Ishikawa (cell line): ENCODE measurements at regions not wholly inside any gene's neighbourhood (a gene's known extent, or its start where the extent isn't known, plus 50 kb on each side); places are given as distances from the start of the nearest gene placed in this dataset.

Source experiments
- CEBPB ChIP-seq: IDR thresholded peaks from 2 replicates; pipeline ENCODE4 v1.6.1; 2012
- CREB1 ChIP-seq: IDR thresholded peaks from 2 replicates; pipeline ENCODE4 v1.6.1; 2012; ENCODE audit warnings: low read depth
- EGR1 ChIP-seq: IDR thresholded peaks from 2 replicates; pipeline ENCODE4 v1.6.1; 2012
- EP300 ChIP-seq: IDR thresholded peaks from 2 replicates; pipeline ENCODE4 v1.6.1; 2012; ENCODE audit warnings: borderline replicate concordance
- FOXM1 ChIP-seq: IDR thresholded peaks from 2 replicates; pipeline ENCODE4 v1.6.1; 2012; ENCODE audit warnings: low read depth, borderline replicate concordance
- MAX ChIP-seq: IDR thresholded peaks from 2 replicates; pipeline ENCODE4 v1.6.1; 2012
- NFIC ChIP-seq: IDR thresholded peaks from 2 replicates; pipeline ENCODE4 v1.6.1; 2012
- RAD21 ChIP-seq: IDR thresholded peaks from 2 replicates; pipeline ENCODE4 v1.6.1; 2012; ENCODE audit warnings: low read depth
- TAF1 ChIP-seq: IDR thresholded peaks from 2 replicates; pipeline ENCODE4 v1.6.1; 2012; ENCODE audit warnings: low read depth, mild to moderate bottlenecking
- TCF12 ChIP-seq: IDR thresholded peaks from 2 replicates; pipeline ENCODE4 v1.6.1; 2012; ENCODE audit warnings: low read depth
- TEAD4 ChIP-seq: IDR thresholded peaks from 2 replicates; pipeline ENCODE4 v1.6.1; 2012
- YY1 ChIP-seq: IDR thresholded peaks from 2 replicates; pipeline ENCODE4 v1.6.1; 2012; ENCODE audit warnings: low read depth
- ZBTB7A ChIP-seq: IDR thresholded peaks from 2 replicates; pipeline ENCODE4 v1.6.1; 2012; ENCODE audit warnings: low read depth
- TF ChIP-seq, protein P1 (sequence below): IDR thresholded peaks from 2 replicates; pipeline ENCODE4 v1.6.1; 2012; ENCODE audit warnings: low read depth, mild to moderate bottlenecking
- TF ChIP-seq, protein P2 (sequence below): IDR thresholded peaks from 2 replicates; pipeline ENCODE4 v1.6.1; 2012

DNA sequence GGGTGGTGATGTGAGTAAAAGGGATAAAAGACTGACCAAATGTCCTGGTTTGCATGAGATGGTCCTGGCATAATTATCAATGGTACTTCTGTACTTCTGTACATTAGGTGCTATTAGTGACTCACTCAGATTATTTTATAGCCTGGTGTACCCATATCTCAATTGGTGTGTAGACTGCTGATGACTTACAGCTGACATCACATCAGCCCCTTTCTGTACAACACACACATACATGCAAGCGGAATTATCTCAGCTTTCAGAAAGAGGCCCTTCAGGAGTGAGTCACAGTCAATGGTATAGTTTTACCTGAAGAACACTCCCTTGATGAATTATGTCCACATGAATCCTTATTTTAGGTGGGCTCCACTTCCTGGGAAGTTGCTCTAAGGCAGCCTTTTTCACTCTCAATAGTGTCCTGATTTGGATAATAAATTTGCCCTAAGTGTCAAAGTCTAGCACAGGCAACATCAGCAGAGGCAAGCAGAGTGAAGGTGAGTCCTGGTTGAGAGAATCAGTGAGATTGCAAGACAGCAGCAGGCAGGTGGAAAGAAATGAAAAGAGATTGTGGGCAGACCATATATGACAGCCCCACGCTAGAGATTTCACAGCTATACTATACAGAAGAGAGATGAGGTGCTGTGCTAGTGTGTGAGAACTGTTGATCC, 137.0 kb downstream of the ZPLD1 start:
- TF ChIP-seq RAD21 (no peak), ZBTB7A (no peak), FOXM1 (no peak), YY1 (no peak), CREB1 (no peak)
- TF ChIP-seq, protein P1, sequence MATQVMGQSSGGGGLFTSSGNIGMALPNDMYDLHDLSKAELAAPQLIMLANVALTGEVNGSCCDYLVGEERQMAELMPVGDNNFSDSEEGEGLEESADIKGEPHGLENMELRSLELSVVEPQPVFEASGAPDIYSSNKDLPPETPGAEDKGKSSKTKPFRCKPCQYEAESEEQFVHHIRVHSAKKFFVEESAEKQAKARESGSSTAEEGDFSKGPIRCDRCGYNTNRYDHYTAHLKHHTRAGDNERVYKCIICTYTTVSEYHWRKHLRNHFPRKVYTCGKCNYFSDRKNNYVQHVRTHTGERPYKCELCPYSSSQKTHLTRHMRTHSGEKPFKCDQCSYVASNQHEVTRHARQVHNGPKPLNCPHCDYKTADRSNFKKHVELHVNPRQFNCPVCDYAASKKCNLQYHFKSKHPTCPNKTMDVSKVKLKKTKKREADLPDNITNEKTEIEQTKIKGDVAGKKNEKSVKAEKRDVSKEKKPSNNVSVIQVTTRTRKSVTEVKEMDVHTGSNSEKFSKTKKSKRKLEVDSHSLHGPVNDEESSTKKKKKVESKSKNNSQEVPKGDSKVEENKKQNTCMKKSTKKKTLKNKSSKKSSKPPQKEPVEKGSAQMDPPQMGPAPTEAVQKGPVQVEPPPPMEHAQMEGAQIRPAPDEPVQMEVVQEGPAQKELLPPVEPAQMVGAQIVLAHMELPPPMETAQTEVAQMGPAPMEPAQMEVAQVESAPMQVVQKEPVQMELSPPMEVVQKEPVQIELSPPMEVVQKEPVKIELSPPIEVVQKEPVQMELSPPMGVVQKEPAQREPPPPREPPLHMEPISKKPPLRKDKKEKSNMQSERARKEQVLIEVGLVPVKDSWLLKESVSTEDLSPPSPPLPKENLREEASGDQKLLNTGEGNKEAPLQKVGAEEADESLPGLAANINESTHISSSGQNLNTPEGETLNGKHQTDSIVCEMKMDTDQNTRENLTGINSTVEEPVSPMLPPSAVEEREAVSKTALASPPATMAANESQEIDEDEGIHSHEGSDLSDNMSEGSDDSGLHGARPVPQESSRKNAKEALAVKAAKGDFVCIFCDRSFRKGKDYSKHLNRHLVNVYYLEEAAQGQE = no peak

DNA sequence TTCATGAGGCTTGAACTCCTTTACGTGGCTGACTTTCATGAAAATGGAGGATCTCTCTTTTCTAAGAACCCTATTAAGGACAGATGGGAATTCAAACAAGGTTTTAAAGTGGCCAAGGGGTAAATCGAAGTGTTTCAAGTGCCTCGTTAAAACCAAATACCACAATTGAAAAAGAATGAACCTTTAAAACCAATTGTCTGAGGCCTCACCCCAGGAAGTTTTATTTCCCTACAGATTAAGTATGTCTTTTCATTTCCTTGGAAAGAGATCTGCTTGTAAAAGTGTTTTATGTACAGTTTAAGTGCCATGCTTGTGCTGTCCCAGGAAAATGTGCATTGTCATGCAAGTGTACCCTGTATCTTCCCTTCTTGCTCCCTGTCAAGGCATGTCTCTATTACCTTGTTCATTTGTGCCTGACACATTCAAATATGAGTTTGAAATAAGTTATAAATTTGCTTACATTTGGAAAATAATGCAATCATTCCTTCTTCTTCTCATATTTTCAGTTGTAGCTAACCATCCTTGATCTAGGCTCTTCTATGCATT, 138.7 kb downstream of the ZPLD1 start:
- TF ChIP-seq FOXM1 (no peak), ZBTB7A (no peak), CEBPB (no peak), TAF1 (no peak)

DNA sequence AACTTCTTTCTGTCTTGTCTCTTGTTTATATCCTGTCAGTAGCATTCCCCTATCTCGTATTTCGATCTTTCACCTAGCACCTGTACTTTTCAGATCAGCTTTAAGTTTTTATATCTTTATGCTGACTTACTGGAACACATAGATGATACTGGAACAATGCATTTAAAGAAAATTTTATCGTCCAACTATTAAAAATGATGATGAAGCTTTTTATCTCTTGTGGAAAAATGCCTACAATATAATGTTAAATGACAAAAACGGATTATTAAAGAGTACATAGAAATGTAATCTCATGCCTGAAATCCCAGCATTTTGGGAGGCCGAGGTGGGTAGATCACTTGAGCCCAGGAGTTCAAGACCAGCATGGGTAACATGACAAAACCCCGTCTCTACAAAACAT, 139.5 kb downstream of the ZPLD1 start:
- no peak for TF ChIP-seq TCF12
- no peak for TF ChIP-seq TEAD4
- TF ChIP-seq, protein P1 = no peak

GRCh38 chr3:102576651-102577050, 141.8 kb downstream of the ZPLD1 start:
- TF ChIP-seq, protein P2, sequence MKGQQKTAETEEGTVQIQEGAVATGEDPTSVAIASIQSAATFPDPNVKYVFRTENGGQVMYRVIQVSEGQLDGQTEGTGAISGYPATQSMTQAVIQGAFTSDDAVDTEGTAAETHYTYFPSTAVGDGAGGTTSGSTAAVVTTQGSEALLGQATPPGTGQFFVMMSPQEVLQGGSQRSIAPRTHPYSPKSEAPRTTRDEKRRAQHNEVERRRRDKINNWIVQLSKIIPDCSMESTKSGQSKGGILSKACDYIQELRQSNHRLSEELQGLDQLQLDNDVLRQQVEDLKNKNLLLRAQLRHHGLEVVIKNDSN = no peak
- TF ChIP-seq TCF12 (no peak), RAD21 (no peak), EGR1 (no peak), TAF1 (no peak), CEBPB (no peak), CREB1 (no peak), NFIC (no peak), MAX (no peak), ZBTB7A (no peak), TEAD4 (no peak), YY1 (no peak), FOXM1 (no peak), EP300 (no peak)
- TF ChIP-seq, protein P1 = no peak

- TF ChIP-seq YY1 (no peak), NFIC (no peak), MAX (no peak), ZBTB7A (no peak), EP300 (no peak), TAF1 (no peak), CEBPB (no peak), RAD21 (no peak), FOXM1 (no peak), EGR1 (no peak), TEAD4 (no peak), TCF12 (no peak), CREB1 (no peak)
- TF ChIP-seq, protein P1 = no peak
- TF ChIP-seq, protein P2 = no peak
Measured at GRCh38 chr3:102577082-102577789, 142.4 kb downstream of the ZPLD1 start.
